Activated CD8-positive, alpha-beta memory T cell treated with anti-CD3 and anti-CD28 coated beads, Interleukin-2, amount 50 U/mL, for 24 hours (primary cell): ENCODE measurements at regions not wholly inside any gene's neighbourhood (a gene's known extent, or its start where the extent isn't known, plus 50 kb on each side); places are given as distances from the start of the nearest gene placed in this dataset.
"Not testable (repeated sequence)": the region's sequence is repeated elsewhere in the genome, so short reads cannot be mapped to it uniquely, and the experiment has no call there.

Experiments
- DNase-seq: peaks from one replicate; pipeline ENCODE4 v3.0.0-alpha.2; 2020; ENCODE audit errors: extremely low read depth

DNA sequence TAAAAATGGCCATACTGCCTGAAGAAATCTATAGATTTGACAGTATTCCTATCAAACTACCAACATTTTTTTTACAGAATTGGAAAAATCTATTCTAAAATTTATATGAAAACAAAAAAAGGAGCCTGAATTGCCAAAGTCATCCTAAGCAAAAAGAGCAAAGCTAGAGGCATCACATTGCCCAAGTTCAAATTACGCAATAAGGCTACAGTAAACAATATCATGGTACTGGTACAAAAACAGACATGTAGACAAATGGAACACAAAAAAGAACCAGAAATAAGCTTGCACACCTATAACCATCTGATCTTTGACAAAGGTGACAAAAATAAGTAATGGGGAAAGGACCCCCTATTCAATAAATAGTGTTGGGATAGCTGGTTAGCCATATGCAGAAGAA is 50.2 kb upstream of the THSD7B start:
- no peak for DNase-seq

DNA sequence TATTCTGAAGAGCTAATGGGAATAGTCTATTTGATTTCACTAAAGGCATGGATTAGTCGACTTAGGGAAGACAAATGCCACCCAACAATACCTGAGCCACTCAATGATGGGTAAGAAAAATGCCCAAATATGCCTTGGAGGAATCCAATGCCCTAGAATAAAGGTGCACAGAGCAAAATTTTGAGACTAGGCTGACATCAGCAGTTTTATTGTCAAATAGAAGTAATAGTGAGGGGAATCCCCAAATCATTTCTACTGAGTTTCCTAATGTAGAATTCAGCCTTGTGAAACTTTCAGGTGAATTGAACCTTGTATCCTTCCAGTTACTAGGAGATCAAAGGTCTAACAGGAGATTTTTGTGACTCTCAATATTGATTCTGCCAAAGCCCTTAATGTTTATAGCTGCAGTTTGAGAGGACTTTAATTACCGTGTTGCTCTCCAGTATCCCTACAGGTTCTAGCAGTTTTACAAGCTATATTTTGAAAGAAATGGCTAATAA is 50.8 kb upstream of the THSD7B start:
- no peak for DNase-seq

DNA sequence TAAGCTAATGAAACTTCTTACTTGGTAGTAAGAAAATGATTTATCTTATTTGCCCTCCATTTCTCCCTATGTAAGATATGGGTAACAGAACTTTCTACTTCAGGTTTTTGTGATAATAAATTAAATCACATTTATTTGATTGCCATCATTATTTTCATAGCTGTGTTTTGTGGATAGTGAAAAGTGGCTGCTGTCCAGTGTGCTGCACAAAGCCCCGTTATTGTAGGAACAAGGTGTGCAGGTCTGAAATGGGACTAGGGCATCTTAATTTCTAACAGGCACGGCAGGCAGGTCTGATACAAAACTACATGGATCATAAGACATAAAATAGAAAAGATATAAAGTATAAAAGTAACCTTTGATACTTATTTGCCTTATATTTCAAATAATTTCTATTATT is 51.6 kb upstream of the THSD7B start:
- DNase-seq = no peak

DNA sequence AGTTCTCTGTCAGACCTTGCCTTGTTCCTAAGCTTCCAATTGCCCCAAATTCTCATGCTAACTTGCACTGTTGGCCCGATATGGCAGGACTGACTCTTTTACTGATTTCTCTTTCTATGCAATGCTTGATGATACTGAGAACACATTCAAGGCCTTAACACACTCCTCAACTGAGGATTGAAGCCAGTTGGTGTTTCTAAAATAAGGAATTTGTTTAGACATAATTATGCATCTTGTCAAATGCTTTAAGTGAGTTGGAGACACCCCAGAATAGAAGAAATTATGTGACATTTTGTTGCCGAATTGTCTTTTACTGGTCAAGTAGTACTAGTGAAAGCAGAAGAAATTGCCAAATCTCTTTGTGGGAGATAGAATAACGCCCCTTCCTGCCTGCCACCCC is 60.0 kb upstream of the THSD7B start:
- DNase-seq = no peak

DNA sequence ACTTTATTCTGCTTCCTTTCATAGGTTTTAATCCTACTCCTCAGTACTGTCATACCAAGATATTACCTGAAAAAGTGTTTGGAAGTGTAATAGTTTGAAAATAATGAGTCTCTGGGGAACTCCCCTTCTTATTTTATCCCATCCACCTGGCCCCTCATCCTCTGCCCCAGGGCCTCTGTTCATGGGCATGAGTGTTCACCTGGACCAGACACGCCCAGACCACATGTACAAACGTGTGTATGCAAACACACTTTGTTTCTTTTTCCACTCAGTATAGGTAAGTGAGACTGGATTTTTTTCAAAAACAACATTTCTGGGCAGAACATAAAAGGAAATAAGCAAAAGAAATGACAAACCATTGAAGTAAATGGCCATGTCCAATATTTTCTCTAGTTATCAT is 62.1 kb upstream of the THSD7B start:
- DNase-seq = no peak

DNA sequence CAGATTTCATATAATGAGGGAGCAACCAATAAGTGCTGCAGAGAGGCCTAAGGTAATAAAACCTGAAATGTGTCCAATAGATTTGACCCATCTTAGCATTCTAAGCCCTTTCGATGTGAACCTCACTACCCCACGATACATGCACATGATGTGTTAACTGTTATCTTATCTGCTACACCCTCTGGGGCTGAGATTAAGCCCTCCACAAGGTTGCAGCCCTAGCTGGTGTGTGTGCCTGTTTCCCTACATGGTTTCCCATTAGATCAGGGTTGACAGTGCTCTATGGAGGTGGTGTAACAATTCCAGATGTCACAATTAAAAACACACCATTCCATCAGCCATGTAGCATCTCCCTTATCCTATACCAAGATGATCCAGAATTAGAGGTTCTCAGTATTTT is 68.9 kb upstream of the THSD7B start:
- DNase-seq = no peak

DNA sequence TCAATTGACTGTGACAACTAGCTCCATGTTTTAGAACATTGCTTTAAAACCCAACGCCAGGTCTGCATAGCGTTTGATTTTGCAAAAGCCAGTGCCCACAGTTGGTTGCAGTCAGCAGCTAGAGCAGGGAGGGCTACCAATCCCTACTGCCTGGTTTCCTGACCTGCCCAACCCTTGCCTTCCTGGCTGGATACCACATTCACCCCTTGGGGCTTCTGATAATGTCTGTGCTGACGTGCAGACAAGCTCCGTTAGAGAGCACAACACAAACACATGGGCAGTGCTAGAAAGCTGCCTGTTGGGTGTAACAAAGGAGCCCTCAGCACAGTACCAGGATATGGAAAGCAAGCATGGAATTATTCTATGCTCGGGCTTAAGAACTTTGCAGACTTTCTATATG is 71.4 kb upstream of the THSD7B start:
- DNase-seq = no peak

DNA sequence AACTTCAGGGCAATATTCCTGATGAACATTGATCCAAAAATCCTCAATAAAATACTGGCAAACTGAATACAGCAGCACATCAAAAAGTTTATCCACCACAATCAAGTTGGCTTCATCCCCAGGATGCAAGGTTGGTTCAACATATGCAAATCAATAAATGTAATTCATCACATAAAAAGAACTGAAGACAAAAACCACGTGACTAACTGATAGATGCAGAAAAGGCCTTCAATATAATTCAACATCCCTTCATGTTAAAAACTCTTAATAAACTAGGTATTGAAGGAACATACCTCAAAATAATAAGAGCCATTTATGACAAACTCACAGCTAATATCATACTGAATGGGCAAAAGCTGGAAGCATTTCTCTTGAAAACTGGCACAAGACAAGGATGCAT is 85.3 kb upstream of the THSD7B start:
- DNase-seq = not testable (repeated sequence)

DNA sequence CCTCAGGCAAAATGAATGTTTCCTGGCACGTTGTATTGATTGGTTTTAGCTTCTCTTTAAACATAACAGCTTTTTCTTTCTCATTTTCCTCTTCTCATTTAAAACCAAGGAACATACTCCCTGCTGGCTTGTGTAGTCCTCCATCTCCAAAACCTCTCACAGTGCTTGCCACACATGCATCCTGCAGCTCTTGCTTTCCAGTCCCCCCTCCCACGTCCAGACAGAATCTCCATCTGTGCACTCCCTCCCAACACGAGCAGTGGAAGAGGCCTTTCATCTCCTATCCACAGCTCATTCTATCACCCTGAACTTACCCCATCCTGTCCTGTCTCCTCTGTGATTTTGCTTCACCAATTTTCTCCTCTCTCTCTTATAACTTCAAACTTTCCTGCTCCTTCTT is 99.6 kb upstream of the THSD7B start:
- no peak for DNase-seq

DNA sequence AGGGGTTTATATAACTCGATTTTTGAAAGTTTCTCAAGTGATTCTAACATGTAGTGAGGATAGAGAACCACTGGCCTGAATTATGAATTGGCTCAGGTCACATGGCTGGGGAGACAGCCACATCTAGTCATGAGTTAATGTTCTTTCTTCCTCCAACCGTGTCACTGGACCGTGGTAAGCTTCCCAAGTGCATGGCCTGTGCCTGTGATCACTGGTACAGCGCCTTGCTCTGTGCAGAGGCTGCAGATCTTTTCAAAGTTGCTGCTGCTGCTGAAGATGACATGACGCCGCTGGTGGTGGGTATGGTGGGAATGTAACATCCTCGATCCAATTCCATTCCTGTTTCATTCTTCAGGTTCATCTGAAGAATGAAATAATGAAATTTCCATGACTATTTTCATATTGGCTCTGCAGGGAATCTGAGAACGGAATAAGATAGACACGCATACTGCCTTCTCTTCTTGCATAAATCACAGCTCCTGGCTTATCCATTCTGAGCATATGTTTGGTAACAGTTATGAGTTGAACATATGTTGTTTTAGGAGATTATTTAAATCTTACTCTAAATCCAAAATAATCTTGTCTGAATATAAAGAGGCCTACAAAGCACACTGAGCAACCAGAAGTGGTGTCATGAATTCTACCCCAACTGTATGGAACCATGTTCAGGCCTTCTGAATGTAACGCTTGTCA is 100.5 kb upstream of the THSD7B start:
- DNase-seq = no peak

DNA sequence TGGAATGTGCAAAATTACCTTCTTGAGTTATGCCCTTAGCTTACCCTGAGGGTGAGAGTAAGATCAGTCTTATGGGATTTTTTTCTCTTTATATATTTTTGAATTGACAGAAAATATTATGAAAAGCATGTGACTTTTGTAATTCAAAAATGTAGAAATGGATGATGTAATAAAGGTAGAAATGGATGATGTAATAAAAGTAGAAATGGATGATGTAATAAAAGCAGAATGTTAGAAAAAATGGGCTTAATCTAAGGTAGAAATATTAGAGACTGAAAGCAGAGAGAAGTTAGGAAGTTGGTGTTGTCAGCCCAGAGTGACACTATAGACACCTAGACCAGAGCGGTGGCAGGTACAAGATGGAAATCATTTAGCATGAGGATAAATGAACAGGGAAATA is 107.1 kb upstream of the THSD7B start:
- no peak for DNase-seq

DNA sequence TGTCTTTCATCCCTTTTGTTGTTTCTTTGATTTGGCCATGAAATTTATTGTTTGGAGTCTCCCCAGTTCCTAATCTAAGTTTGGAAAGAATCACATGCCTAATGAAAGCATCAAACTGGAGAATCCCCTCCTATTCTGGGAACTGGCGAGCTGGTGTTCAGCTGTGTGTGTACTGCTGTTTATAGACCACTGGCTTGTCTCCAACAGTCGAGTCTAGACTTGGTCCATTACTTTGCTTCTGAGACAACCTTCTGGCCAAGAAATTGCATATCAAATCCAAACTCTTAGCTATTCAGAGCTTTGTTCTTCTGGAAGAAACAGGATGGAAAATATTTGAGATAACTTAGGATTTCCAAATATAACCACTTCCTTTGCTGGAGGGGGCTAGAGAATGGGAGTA is 111.5 kb upstream of the THSD7B start:
- no peak for DNase-seq

DNA sequence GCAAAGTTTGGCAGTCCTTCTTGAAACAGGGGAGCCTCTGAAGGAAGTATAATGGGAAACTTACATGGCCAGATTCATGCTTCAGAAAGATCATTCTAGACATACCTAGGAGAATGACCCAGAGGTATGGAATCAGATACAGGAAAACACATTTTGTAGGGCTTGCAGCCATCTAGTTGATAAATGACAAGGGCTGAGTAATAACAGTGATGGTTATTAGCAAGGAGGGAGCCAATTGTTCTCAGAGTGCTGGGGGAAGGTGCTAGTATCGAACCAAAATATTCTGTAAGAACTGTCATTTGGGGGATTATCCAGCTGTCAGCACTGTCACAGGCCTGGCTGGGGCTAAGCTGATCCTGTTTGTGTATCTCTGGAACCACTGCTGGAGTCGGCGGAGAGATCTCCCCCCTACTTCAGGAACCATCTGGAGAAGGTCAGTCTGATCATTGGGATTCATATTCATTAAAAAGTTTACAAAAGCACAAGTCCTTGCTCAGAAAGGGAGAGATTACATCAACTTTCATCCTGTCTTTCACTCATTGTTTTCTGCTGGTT is 113.8 kb upstream of the THSD7B start:
- DNase-seq = no peak

DNA sequence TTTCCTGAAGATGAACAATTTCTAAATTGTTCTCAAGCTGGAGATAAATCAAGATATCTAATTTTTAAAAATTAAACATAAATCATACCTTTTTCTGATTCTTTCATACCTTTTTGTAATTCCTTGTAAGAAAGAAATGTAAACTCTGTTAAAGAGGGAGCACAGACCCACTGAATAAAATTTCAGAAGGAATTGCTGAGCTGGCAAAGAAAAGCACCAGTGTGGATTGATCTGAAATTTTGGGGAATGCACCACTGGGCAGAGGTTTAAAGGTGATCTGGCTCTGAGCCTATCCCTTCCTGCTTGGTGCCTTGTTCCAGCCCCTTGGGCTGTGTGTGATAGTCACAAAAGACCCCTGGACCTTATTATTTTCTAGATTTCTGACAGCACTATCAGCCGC is 118.3 kb upstream of the THSD7B start:
- no peak for DNase-seq

DNA sequence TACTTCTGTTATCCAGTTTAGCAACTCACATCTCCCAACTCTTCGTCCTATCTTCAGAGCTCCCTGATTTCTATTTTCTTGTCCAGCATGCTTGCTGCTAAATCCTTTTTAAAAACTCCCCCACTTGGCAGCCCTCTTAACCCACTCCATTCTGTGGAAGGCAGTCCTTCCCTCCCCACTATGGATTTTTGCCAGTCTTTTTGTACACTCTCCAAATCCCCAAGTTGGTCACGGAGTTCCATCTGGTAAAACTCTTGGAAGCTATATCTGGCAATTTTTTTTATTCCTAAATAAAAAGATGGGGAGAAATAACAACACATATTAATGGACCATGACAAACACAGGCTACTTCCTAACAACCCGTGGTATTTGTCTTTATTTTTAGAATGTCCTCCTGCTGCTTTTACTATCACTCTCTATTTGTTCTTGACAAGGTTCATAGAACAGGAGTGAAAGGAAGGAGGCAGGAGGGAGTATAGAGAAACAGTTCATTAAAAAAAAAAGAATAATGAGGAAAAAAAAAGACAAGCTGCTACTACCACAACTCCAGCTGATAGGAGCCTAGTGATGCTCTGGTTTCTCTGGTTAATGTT is 120.0 kb upstream of the THSD7B start:
- no peak for DNase-seq

DNA sequence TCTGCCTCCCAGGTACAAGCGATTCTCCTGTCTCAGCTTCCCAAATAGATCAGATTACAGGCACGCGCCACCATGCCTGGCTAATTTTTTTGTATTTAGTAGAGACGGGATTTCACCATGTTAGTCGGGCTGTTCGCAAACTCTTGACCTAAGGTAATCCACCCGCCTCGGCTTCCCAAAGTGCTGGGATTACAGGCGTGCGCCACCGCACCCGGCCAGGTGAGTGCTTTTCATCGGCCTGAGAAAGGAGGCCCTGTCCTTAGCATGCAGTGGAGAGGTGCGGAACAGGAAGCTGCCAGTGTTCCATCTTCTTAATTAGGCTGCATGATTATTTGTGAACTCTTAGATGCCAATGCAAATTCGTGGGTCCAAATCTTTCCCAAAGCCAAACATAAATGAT is 125.7 kb upstream of the THSD7B start:
- DNase-seq = no peak

DNA sequence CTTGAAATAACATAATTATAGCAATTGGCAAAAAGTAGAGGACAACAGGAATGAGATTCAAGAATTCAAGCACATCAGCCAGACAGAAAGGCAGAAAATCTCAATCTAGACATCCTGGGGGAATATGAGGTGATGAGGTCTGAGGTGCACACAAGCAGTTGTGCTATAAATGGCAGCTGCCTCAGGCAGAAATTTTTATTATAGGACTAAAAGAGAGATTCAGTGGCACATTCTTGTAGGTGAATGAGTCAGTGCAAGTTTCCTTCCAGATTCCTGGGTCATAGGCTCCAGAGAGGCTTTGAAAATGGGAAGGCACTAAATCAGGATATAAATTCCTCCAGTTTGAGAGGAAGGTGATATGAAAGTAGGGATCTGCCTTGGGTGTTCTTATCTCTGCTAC is 127.2 kb upstream of the THSD7B start:
- DNase-seq = no peak

DNA sequence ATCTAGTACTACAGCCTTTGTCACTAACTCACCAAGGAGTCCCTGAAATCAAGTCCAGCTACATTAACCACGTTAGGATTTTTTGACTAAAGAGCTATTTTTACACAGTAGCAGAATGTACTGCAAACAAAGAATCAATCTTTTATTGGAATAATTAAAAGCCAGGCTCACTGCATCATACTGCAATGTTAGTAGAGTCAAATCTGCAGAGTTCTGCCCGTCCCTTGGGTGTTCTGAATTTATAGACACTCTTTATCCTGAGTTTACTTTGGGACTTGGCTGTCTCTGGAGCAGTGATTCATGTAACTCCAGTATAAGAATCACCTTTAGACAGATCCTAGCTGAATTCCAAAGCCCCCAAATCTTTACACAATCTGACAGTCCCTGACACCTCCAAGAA is 127.9 kb upstream of the THSD7B start:
- DNase-seq = no peak

DNA sequence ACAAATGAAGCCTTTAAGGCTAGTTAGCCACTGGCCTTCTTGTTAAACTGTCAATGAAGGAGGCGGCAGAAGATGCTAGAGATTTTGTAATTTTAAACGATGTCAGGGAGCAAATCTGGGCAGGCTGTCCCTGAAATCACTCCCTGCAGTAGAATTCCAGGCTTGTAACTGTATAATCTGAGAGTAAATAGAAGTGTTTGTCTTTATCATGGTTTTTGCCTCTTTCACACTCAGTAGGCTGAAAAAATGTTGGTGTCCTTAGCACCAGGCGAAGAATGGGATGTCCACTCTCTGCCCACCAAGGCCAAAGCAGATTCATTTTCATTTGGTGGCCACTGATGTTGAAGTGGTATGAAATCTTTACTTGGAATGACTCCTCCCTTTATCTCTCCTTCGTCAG is 136.9 kb upstream of the THSD7B start:
- DNase-seq = no peak

DNA sequence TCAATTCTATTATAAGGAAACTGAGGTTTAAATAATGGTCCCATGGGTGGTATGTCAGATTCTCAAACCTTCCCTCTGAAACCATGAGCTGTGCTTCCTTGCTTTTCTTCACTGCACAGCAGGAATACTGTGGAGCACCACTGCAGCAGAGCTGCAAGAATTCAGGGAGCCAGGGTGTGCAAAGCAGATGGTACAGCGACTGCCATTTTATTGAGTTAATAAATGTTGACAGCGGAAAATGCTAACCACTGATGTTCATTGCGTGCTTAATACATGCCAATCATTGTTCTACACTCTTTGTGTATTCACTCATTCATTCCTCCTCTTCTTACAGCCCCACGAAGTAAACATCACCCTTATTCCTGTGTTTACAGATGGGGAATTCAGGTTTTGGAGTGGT is 152.2 kb upstream of the THSD7B start:
- no peak for DNase-seq

DNA sequence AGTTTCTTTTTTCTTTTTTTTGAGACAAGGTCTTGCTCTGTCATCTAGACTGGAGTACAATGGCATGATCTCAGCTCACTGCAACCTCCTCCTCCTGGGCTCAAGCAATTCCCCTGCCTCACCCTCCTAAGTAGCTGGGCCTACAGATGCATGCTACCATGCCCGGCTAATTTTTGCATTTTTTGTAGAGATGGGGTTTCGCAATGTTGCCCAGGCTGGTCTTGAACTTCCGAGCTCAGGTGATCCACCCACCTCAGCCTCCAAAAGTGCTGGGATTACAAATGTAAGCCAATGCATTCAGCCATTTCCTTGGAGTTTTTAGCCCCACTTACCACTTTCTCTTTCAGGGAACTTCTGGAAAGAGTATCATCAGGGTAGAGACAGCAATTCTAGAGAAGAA is 153.3 kb upstream of the THSD7B start:
- no peak for DNase-seq

DNA sequence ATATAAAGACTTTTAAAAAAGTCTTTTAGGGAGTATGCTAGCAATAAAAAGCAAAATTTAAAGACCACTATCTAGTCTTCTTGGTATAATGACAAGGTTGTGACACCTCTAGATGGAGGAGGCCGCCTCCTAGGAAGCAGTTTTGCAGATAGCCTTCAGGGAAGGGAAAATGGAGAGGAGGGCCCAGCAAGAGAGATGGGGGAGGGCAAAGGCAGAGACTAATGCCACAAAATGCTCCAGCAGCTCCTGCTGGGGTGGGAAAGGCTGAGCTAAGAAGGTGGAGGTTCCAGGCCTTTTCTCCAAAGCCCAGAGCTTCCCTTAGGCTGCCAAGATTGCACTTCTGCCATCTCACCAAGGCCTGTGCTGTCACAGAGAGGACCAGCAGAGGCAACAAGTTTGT is 153.9 kb upstream of the THSD7B start:
- no peak for DNase-seq

DNA sequence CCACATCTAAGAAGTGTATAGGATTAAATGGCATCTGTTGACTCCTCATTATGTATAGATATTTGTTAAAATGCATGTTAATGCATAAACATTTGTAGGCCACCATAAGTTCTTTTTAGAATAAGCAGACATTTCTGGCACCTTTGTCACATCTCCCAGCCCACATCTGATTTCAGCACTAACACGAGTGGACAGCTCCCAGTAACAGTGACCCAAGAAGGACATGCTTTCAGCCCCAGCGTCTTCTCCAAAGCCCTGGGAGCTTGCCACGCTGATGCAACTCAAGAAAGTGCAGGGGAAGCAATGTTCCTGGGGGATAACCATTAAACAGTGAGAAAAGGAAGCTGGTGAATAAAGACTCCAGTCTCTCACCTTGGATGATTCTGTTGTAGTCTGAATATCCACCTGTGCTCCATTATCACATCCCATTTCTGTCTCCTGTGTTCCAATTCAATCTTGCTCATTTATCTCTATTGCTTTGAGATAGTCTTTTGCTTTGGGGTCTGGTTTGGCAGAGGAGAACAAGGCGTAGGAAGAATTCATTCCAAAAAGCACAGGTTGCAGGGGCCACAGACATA is 182.6 kb upstream of the THSD7B start:
- no peak for DNase-seq
